ENCODE measurements at regions not wholly inside any gene's neighbourhood (a gene's known extent, or its start where the extent isn't known, plus 50 kb on each side); places are given as distances from the start of the nearest gene placed in this dataset.

- TF ChIP-seq NCOR1 (IDR thresholded peaks at IDR 0.05) (no peak), MTA3 (IDR thresholded peaks at IDR 0.05; ENCODE audit: borderline replicate concordance) (no peak), ELF1 (tag; IDR thresholded peaks at IDR 0.05) (no peak), CTCF (IDR thresholded peaks at IDR 0.05 in 2 of 3, conservative IDR thresholded peaks at IDR 0.05 in 1 of 3; ENCODE audit: insufficient read depth in 2 of 3, low read depth in 1 of 3, low read length in 3 of 3) (no peak), ELK1 (CRISPR knock-in tag; IDR thresholded peaks at IDR 0.05) (no peak)
Observed at GRCh38 chr20:63081351-63081750, 74.6 kb upstream of the BHLHE23 start.

All from K562 (cell line).